Parathyroid adenoma (tissue), 2 donors: ENCODE measurements at regions not wholly inside any gene's neighbourhood (a gene's known extent, or its start where the extent isn't known, plus 50 kb on each side); places are given as distances from the start of the nearest gene placed in this dataset.

Experiments
- H2AFZ ChIP-seq: fragments of 300-600 bp; sonication (generic); one replicate; pipeline ENCODE4 v1.7.0; 2017; ENCODE audit warnings: antibody characterized with exemption, mild to moderate bottlenecking
- H3K27ac ChIP-seq: fragments of 300-600 bp; sonication (generic); one replicate; pipeline ENCODE4 v1.7.0; 2017
- H3K27me3 ChIP-seq: fragments of 300-600 bp; sonication (generic); one replicate; pipeline ENCODE4 v1.7.0; 2017; ENCODE audit warnings: low read length; ENCODE audit not compliant: control insufficient read depth, insufficient read depth
- H3K36me3 ChIP-seq: fragments of 300-600 bp; sonication (generic); one replicate; pipeline ENCODE4 v1.7.0; 2017; ENCODE audit warnings: low read length; ENCODE audit not compliant: control insufficient read depth, insufficient read depth
- H3K4me1 ChIP-seq: fragments of 300-600 bp; sonication (generic); one replicate; pipeline ENCODE4 v1.7.0; 2017; ENCODE audit warnings: control low read depth
- H3K4me2 ChIP-seq: fragments of 300-600 bp; sonication (generic); one replicate; pipeline ENCODE4 v1.7.0; 2017; ENCODE audit warnings: low read length
- H3K4me3 ChIP-seq: fragments of 300-600 bp; sonication (generic); one replicate; pipeline ENCODE4 v1.7.0; 2017; ENCODE audit warnings: low read depth, low read length
- H3K79me2 ChIP-seq: fragments of 300-600 bp; sonication (generic); one replicate; pipeline ENCODE4 v1.7.0; 2017; ENCODE audit warnings: control low read depth
- H3K9ac ChIP-seq: fragments of 300-600 bp; sonication (generic); one replicate; pipeline ENCODE4 v1.7.0; 2017; ENCODE audit warnings: mild to moderate bottlenecking
- H3K9me3 ChIP-seq: fragments of 300-600 bp; sonication (generic); one replicate; pipeline ENCODE4 v1.7.0; 2017; ENCODE audit warnings: low read length; ENCODE audit not compliant: control insufficient read depth
- TF ChIP-seq, protein P1 (sequence below): fragments of 300-600 bp; sonication (generic); IDR thresholded peaks from one replicate; pipeline ENCODE4 v1.7.0; 2017; ENCODE audit warnings: antibody characterized with exemption, mild to moderate bottlenecking
- donor health status: primary hyperparathyroidism.

DNA sequence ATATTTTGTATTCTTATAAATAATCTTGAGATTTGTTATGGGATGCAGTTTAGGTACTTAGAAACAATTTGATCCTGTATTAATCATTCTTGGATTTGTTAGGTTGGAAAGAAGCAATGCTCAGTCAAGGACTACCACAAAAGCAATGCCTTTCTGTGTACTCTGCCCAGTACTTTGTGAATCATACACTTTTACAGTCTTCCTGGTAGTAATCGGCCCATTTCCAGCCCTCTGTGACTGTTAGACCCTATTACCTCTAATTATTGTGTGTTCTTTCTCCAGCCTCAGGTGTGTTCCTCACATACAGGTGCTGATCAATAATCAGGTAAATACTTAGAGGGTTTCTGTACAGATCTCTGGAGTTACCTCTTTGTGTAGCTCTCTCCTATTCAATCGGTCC, 609.0 kb downstream of the KCNH5 start:
- no peak overlapping the region for H3K9ac ChIP-seq
- no peaks in the 10 kb centered on the region for H3K79me2 ChIP-seq
- H3K36me3 ChIP-seq, result no peaks in the 10 kb centered on the region
- no peak overlapping the region for H3K27ac ChIP-seq
- TF ChIP-seq, protein P1, sequence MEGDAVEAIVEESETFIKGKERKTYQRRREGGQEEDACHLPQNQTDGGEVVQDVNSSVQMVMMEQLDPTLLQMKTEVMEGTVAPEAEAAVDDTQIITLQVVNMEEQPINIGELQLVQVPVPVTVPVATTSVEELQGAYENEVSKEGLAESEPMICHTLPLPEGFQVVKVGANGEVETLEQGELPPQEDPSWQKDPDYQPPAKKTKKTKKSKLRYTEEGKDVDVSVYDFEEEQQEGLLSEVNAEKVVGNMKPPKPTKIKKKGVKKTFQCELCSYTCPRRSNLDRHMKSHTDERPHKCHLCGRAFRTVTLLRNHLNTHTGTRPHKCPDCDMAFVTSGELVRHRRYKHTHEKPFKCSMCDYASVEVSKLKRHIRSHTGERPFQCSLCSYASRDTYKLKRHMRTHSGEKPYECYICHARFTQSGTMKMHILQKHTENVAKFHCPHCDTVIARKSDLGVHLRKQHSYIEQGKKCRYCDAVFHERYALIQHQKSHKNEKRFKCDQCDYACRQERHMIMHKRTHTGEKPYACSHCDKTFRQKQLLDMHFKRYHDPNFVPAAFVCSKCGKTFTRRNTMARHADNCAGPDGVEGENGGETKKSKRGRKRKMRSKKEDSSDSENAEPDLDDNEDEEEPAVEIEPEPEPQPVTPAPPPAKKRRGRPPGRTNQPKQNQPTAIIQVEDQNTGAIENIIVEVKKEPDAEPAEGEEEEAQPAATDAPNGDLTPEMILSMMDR, result no peak
- no peaks in the 10 kb centered on the region for H3K4me1 ChIP-seq
- H3K27me3 ChIP-seq, result no peaks in the 10 kb centered on the region
- H3K4me2 ChIP-seq, result no peak overlapping the region
- H2AFZ ChIP-seq, result no peak overlapping the region
- no peak overlapping the region for H3K4me3 ChIP-seq
- H3K9me3 ChIP-seq, result no peaks in the 10 kb centered on the region

DNA sequence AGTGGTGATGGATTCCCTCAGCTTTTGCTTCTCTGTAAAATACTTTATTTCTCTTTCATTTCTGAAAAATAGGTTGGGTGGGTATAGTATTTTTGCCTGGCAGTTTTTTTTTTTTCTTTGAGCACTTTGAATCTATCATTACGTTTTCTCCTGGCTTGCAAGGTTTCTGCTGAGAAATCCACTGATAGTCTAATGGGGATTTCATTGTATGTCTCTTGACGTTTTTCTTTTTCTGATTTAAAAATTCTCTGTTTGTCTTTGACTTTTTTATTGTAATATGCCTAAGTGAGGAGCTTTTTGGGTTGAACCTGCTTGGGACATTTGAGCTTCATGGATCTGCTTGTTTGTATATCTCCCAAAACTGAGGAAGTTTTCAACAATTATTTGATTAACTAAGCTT, 606.0 kb downstream of the KCNH5 start:
- no peak overlapping the region for H3K4me2 ChIP-seq
- H3K27me3 ChIP-seq, result no peaks in the 10 kb centered on the region
- no peaks in the 10 kb centered on the region for H3K4me1 ChIP-seq
- H3K9ac ChIP-seq, result no peak overlapping the region
- TF ChIP-seq, protein P1, result no peak
- no peaks in the 10 kb centered on the region for H3K79me2 ChIP-seq
- no peaks in the 10 kb centered on the region for H3K9me3 ChIP-seq
- no peak overlapping the region for H2AFZ ChIP-seq
- H3K27ac ChIP-seq, result no peak overlapping the region
- no peaks in the 10 kb centered on the region for H3K36me3 ChIP-seq
- no peak overlapping the region for H3K4me3 ChIP-seq

DNA sequence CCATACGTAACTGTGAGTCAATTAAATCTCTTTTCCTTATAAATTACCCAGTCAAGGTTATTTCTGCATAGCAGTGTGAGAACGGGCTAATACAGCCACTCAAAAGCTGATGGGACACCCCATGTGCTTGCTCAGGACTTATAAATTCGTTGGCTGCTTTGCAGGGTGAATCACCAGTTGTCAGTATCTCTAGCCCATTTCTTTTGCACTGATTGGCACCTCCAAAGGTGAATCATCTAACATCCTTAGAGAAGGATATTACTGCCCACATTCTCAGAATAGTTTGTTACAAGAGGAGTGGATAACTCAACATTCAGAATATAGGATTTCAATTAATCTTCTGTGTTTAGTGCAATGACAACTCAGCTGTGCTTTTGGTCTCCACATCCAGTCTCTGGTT, 601.5 kb downstream of the KCNH5 start:
- Histone ChIP-seq H3K9me3 (no peaks in the 10 kb centered on the region), H3K9ac (no peak overlapping the region), H3K4me3 (no peak overlapping the region), H3K4me2 (no peak overlapping the region), H3K27me3 (no peaks in the 10 kb centered on the region), H3K79me2 (no peaks in the 10 kb centered on the region), H3K36me3 (no peaks in the 10 kb centered on the region), H3K4me1 (no peaks in the 10 kb centered on the region), H2AFZ (no peak overlapping the region), H3K27ac (no peak overlapping the region)
- TF ChIP-seq, protein P1, result no peak

DNA sequence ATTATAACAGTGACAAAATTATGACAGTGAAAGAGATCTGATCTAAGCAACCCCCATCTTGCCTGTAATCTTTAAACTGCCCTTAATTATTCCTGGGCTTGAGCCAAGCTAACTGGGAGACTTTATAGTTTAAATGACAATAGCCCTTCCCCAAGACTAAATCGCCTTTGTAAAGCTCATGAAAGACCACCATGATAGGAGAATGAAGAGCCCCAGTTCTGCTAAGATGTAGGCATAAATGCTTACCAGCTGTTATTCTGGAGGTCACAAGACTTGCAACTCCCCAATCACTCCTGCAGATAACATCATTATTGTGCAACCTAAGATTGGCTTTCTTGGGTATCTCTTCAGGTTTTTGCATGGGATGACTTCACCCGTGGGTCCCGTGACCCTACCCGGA, 599.7 kb downstream of the KCNH5 start:
- Histone ChIP-seq H3K36me3 (no peaks in the 10 kb centered on the region), H3K79me2 (no peaks in the 10 kb centered on the region), H2AFZ (no peak overlapping the region), H3K4me3 (no peak overlapping the region), H3K9ac (no peak overlapping the region), H3K4me1 (no peaks in the 10 kb centered on the region), H3K27me3 (no peaks in the 10 kb centered on the region), H3K27ac (no peak overlapping the region), H3K9me3 (no peaks in the 10 kb centered on the region), H3K4me2 (no peak overlapping the region)
- TF ChIP-seq, protein P1, result no peak

DNA sequence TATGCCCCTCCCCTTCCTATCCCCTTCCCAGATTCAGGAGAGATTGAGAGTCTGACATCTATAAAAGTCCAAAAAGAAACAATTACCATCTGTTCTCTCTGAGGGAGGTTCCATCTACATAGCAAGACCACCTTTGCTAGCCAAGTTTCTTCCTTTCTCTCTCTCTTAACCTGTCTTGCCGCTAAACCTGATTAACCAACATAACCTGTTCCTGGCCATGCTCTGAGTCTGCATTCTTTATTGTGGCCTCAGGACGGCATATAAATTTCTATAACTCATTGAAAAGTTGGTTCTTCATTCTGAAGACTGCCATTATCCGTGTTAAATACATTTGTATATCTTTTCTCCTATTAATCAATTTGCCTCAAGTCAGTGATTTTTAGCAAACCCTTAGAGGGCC, 594.0 kb downstream of the KCNH5 start:
- Histone ChIP-seq H3K4me1 (no peaks in the 10 kb centered on the region), H3K79me2 (no peaks in the 10 kb centered on the region), H3K27ac (no peak overlapping the region), H3K27me3 (no peaks in the 10 kb centered on the region), H2AFZ (no peak overlapping the region), H3K4me2 (no peak overlapping the region), H3K36me3 (no peaks in the 10 kb centered on the region), H3K9me3 (no peaks in the 10 kb centered on the region), H3K9ac (no peak overlapping the region), H3K4me3 (no peak overlapping the region)
- TF ChIP-seq, protein P1, result no peak
